ENCODE measurements at regions not wholly inside any gene's neighbourhood (a gene's known extent, or its start where the extent isn't known, plus 50 kb on each side); places are given as distances from the start of the nearest gene placed in this dataset.

- no peak for TF ChIP-seq POLR2A (IDR thresholded peaks at IDR 0.05)
- TF ChIP-seq, protein P1, sequence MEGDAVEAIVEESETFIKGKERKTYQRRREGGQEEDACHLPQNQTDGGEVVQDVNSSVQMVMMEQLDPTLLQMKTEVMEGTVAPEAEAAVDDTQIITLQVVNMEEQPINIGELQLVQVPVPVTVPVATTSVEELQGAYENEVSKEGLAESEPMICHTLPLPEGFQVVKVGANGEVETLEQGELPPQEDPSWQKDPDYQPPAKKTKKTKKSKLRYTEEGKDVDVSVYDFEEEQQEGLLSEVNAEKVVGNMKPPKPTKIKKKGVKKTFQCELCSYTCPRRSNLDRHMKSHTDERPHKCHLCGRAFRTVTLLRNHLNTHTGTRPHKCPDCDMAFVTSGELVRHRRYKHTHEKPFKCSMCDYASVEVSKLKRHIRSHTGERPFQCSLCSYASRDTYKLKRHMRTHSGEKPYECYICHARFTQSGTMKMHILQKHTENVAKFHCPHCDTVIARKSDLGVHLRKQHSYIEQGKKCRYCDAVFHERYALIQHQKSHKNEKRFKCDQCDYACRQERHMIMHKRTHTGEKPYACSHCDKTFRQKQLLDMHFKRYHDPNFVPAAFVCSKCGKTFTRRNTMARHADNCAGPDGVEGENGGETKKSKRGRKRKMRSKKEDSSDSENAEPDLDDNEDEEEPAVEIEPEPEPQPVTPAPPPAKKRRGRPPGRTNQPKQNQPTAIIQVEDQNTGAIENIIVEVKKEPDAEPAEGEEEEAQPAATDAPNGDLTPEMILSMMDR (IDR thresholded peaks at IDR 0.05), result no peak
Measured at GRCh38 chr20:50406610-50407136, 103.5 kb upstream of the PTPN1 start.
